Mammary epithelial cell (primary cell): ENCODE measurements at regions not wholly inside any gene's neighbourhood (a gene's known extent, or its start where the extent isn't known, plus 50 kb on each side); places are given as distances from the start of the nearest gene placed in this dataset.

Experiments used
- EZH2 ChIP-seq: IDR thresholded peaks from 2 replicates; pipeline ENCODE4 v1.6.1; 2012; ENCODE audit warnings: low read length, inconsistent platforms, borderline replicate concordance
- TF ChIP-seq, protein P1 (sequence below), 2 donors: IDR thresholded peaks in 1 of 2; conservative IDR thresholded peaks in 1 of 2; 2 replicates each; pipeline ENCODE4 v1.5.1; 2011 to 2012; ENCODE audit warnings: inconsistent platforms in 2 of 2, low read length in 2 of 2, mild to moderate bottlenecking in 2 of 2, control low read depth in 1 of 2, low read depth in 1 of 2; ENCODE audit not compliant: insufficient read depth in 1 of 2; ENCODE audit errors: extremely low read depth in 1 of 2

DNA sequence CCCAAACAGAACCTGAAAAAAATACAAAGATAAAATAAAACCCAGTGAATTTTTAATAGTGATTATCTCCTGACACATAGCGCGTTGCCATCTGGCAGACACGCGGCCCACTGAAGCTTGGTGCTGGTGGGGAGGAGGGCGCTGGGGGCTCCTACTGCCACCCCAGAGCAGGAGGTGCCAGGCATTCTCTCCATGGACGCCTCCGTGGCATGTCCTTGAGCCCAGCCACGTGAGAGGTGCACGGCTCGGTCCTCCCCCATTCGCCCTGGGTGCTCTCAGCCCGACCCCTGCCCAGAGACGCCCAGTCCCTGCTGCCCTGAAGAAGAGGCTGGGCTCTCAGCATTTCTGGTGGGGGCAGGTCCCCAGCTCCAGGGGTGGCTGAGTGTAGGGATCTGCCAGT lies 142.2 kb upstream of the GSE1 start:
- TF ChIP-seq, protein P1, sequence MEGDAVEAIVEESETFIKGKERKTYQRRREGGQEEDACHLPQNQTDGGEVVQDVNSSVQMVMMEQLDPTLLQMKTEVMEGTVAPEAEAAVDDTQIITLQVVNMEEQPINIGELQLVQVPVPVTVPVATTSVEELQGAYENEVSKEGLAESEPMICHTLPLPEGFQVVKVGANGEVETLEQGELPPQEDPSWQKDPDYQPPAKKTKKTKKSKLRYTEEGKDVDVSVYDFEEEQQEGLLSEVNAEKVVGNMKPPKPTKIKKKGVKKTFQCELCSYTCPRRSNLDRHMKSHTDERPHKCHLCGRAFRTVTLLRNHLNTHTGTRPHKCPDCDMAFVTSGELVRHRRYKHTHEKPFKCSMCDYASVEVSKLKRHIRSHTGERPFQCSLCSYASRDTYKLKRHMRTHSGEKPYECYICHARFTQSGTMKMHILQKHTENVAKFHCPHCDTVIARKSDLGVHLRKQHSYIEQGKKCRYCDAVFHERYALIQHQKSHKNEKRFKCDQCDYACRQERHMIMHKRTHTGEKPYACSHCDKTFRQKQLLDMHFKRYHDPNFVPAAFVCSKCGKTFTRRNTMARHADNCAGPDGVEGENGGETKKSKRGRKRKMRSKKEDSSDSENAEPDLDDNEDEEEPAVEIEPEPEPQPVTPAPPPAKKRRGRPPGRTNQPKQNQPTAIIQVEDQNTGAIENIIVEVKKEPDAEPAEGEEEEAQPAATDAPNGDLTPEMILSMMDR (conservative IDR thresholded peaks at IDR 0.05 in 1 of 2, IDR thresholded peaks at IDR 0.05 in 1 of 2; ENCODE audit: extremely low read depth in 1 of 2, insufficient read depth in 1 of 2, low read depth in 1 of 2, low read length in 2 of 2): no peak
- TF ChIP-seq EZH2: no peak
